ENCODE measurements at regions not wholly inside any gene's neighbourhood (a gene's known extent, or its start where the extent isn't known, plus 50 kb on each side); places are given as distances from the start of the nearest gene placed in this dataset.
A peak's percentile ranks its signal among the peaks of the same experiment; 100 is the strongest.

DNA sequence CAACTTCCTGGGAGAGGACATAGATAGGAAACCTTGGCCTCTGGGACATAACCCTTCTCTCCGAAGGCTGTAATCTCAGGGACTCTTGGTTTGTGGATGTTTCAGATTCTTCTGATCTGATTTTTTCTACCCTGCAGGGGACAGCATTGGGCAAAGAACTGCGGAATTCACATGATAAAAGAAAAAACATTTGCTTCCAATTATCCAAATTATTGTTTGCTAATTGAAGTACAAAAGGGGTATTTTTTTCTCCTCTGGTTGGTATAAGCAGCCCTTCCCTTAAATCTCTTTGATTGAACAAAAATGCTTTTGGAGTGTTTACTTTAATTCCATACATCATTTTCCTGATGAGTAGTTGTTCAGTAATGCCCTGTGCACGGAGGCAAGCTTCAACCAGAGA is 251.7 kb upstream of the IRX3 start:
- in situ Hi-C loops (cut with HindIII; ENCODE audit: low sequenced_read_pairs): no loop called here
- TF ChIP-seq, protein P1, sequence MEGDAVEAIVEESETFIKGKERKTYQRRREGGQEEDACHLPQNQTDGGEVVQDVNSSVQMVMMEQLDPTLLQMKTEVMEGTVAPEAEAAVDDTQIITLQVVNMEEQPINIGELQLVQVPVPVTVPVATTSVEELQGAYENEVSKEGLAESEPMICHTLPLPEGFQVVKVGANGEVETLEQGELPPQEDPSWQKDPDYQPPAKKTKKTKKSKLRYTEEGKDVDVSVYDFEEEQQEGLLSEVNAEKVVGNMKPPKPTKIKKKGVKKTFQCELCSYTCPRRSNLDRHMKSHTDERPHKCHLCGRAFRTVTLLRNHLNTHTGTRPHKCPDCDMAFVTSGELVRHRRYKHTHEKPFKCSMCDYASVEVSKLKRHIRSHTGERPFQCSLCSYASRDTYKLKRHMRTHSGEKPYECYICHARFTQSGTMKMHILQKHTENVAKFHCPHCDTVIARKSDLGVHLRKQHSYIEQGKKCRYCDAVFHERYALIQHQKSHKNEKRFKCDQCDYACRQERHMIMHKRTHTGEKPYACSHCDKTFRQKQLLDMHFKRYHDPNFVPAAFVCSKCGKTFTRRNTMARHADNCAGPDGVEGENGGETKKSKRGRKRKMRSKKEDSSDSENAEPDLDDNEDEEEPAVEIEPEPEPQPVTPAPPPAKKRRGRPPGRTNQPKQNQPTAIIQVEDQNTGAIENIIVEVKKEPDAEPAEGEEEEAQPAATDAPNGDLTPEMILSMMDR (IDR thresholded peaks at IDR 0.05; ENCODE audit: low read depth, low read length): peak; percentile 21
- no peak overlapping the region for H3K4me3 ChIP-seq (ENCODE audit: low read depth, low read length)
- DNase-seq (ENCODE audit: low read depth, low spot score): no peak

DNA sequence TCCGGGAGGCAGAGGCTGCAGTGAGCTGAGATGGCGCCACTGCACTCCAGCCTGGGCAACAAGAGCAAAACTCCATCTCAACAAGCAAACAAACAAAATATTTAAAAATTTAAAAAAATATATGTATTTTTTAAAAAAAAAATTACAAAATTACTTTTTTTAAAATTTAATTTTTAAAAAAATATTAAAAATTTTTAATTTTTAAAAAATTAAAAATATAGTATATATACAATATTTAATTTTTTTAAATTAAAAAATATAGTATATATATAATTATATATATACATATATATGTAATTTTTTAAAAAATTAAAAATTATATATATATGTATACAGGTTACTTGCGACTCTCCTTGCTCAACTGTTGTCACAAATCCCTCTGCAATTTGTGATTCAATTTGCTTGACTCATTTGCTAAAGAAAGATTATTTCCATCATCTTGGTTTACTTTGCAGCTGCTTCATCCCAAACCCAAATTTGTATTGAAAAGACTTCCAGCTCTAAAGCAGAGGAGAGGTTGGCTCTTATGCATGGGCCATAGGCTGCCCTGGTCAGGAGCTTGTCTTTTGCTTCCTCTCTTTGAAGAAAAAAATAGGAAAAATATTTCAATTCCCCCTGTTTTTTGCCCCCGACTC is 247.4 kb upstream of the IRX3 start:
- TF ChIP-seq, protein P1 (IDR thresholded peaks at IDR 0.05; ENCODE audit: low read depth, low read length): no peak
- in situ Hi-C loops (cut with HindIII; ENCODE audit: low sequenced_read_pairs): no loop called here
- no peak for DNase-seq (ENCODE audit: low read depth, low spot score)
- H3K4me3 ChIP-seq (ENCODE audit: low read depth, low read length): no peak overlapping the region

DNA sequence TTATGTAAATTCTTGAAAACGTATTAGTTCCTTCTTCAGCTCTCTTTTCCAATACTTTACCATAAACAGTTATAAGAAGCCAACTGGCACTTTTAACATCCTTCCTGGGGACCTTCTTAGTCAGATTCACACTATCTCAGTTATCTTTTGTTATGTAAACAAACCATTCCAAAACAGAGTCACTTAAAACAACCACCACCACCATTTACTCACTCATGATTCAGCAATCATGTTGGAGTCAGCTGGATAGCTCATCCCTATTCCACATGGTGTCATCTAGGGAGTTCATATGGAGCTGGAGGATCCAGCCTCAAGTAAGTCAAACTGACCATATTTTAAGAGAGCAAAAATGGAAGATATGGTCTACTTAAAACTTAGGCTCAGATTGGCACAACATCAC is 240.3 kb upstream of the IRX3 start:
- TF ChIP-seq, protein P1 (IDR thresholded peaks at IDR 0.05; ENCODE audit: low read depth, low read length): no peak

DNA sequence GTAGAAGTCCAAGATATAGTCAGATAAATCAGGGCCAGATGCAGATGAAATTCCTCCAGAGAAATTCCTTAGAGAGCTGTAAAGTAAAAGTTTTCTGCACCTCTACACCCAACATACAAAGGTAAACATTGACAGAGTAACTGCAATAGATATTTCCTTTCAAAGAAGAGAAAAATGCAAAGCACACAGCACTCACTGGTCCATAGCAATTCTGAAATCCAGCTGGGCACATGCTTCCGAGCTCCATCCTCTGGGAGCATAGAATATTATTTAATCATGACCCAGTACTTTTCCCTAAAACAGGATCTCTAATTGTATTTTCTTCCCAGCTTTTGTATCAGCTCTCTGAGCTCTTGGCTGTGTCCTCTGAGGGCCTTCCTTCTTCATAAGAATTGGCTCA is 239.5 kb upstream of the IRX3 start:
- TF ChIP-seq, protein P1 (IDR thresholded peaks at IDR 0.05; ENCODE audit: low read depth, low read length): no peak
- in situ Hi-C loops (cut with HindIII; ENCODE audit: low sequenced_read_pairs): no loop called here
- no peak overlapping the region for H3K4me3 ChIP-seq (ENCODE audit: low read depth, low read length)
- no peak for DNase-seq (ENCODE audit: low read depth, low spot score)

More for the DNA sequence above, 240.3 kb upstream of the IRX3 start:
- in situ Hi-C loops (cut with HindIII; ENCODE audit: low sequenced_read_pairs): no loop called here
- no peak overlapping the region for H3K4me3 ChIP-seq (ENCODE audit: low read depth, low read length)
- DNase-seq (ENCODE audit: low read depth, low spot score): no peak

DNA sequence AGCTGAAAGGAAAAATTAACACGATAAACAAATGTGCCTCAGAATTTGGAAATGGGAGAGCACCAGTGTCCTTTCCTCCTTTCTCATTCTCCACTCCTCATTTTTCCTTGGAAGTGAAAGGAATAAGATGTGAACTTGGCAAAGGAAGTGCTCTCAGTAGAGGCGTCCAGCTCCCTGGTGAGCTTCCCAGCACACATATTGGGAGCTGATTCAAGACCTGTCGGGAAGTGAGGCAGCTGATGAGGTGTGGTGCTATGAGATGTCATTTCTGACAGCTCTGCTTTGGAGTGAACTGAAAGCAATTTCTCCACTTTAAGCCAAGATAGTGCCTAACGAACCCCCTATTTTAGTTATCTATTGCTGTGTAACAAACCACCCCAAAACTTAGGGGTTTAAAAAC is 238.5 kb upstream of the IRX3 start:
- no peak for DNase-seq (ENCODE audit: low read depth, low spot score)
- in situ Hi-C loops (cut with HindIII; ENCODE audit: low sequenced_read_pairs): no loop called here
- TF ChIP-seq, protein P1 (IDR thresholded peaks at IDR 0.05; ENCODE audit: low read depth, low read length): no peak
- H3K4me3 ChIP-seq (ENCODE audit: low read depth, low read length): no peak overlapping the region

DNA sequence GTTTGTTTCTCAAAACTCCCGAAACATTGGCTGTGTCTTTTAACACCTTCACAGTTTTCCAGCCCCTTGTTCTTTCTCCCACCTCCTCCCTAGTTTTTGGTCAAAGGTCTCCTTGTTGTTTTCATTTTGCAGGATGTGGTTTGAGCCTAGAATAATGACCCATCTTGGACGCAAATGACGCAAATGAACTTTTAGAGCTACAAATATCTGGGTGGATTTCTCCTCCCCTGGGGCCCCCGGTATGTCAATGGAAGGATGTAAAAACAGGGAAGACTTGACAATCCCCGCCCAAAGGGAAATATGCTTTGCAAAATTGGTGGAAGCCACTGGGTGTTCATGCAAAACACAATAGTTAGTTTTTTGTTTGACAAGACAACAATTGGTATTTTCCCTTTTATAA is 236.0 kb upstream of the IRX3 start:
- H3K4me3 ChIP-seq (ENCODE audit: low read depth, low read length): no peak overlapping the region
- in situ Hi-C loops (cut with HindIII; ENCODE audit: low sequenced_read_pairs): no loop called here
- peak; percentile 42 for DNase-seq (ENCODE audit: low read depth, low spot score)
- TF ChIP-seq, protein P1 (IDR thresholded peaks at IDR 0.05; ENCODE audit: low read depth, low read length): no peak

Data from astrocyte of the spinal cord (primary cell).